ENCODE measurements at regions not wholly inside any gene's neighbourhood (a gene's known extent, or its start where the extent isn't known, plus 50 kb on each side); places are given as distances from the start of the nearest gene placed in this dataset.

DNA sequence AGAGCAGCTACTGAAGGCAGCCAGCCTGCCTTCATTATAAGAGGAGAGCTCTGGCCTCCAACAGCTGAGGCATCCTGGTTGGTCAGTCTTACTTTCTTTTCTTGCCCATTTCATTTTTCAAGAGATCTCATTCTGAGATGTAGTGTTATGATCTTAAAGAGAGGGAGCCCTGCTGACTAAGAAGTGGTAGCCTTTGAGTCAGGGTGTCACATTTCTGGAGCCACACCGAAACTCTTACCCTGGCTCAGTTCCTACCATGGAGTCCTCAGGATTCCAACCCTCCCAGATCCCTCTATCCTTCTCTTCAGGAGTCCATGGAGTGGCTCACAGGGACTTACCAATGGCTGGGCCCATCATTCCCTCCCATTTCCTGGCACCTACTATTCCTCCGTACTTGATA lies 386.1 kb upstream of the LARGE1 start:
- TF ChIP-seq, protein P1, sequence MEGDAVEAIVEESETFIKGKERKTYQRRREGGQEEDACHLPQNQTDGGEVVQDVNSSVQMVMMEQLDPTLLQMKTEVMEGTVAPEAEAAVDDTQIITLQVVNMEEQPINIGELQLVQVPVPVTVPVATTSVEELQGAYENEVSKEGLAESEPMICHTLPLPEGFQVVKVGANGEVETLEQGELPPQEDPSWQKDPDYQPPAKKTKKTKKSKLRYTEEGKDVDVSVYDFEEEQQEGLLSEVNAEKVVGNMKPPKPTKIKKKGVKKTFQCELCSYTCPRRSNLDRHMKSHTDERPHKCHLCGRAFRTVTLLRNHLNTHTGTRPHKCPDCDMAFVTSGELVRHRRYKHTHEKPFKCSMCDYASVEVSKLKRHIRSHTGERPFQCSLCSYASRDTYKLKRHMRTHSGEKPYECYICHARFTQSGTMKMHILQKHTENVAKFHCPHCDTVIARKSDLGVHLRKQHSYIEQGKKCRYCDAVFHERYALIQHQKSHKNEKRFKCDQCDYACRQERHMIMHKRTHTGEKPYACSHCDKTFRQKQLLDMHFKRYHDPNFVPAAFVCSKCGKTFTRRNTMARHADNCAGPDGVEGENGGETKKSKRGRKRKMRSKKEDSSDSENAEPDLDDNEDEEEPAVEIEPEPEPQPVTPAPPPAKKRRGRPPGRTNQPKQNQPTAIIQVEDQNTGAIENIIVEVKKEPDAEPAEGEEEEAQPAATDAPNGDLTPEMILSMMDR (optimal IDR thresholded peaks at IDR 0.05 in 1 of 3, IDR thresholded peaks at IDR 0.05 in 1 of 3, conservative IDR thresholded peaks at IDR 0.05 in 1 of 3; ENCODE audit: extremely low read depth in 1 of 3, insufficient read depth in 2 of 3, low read length in 3 of 3) = no peak
- no peak for TF ChIP-seq EZH2 (IDR thresholded peaks at IDR 0.05; ENCODE audit: low read length)

Measured in keratinocyte (primary cell).